Testis (tissue), 2 donors: ENCODE measurements at regions not wholly inside any gene's neighbourhood (a gene's known extent, or its start where the extent isn't known, plus 50 kb on each side); places are given as distances from the start of the nearest gene placed in this dataset.

Experiments
- DNase-seq: peaks from one replicate; pipeline ENCODE4 v3.0.0-alpha.2; 2019
- H3K27ac ChIP-seq, 2 donors: fragments of 200-600 bp; sonication (generic); one replicate each; pipeline ENCODE4 v1.5.1; 2019
- H3K27me3 ChIP-seq: fragments of 200-600 bp; sonication (generic); one replicate; pipeline ENCODE4 v1.5.1; 2019
- H3K36me3 ChIP-seq: fragments of 200-600 bp; sonication (generic); one replicate; pipeline ENCODE4 v1.5.1; 2017; ENCODE audit warnings: low read depth; ENCODE audit errors: missing control alignments
- H3K4me1 ChIP-seq: fragments of 200-600 bp; sonication (generic); one replicate; pipeline ENCODE4 v1.5.1; 2019
- H3K4me3 ChIP-seq, 2 donors: fragments of 200-600 bp; sonication (generic); one replicate each; pipeline ENCODE4 v1.5.1; 2017 to 2019
- H3K9me3 ChIP-seq: fragments of 200-600 bp; sonication (generic); one replicate; pipeline ENCODE4 v1.5.1; 2017
- POLR2A ChIP-seq: fragments of 450-650 bp; IDR thresholded peaks from one replicate; pipeline ENCODE4 v1.6.1; 2017; ENCODE audit warnings: antibody characterized with exemption, mild to moderate bottlenecking, moderate library complexity
- WGBS, 2 donors: methylation state at CpG; one replicate each; pipeline ENCODE4 v1.1.5; 2018; 5-methylcytosine and 5-hydroxymethylcytosine counted together
- intact Hi-C: fragments of 100-400 bp; cut with DNase I; formaldehyde crosslinking; loops from one replicate; pipeline ENCODE4 v1.15.1; 2023; ENCODE audit warnings: low total_unique reads
- TF ChIP-seq, protein P1 (sequence below), 3 experiments: fragments of 450-650 bp in 2 of 3; fragments of 200-600 bp in 1 of 3; sonication (generic) in 1 of 3; IDR thresholded peaks; one replicate each; pipeline ENCODE4 v1.5.1; 2016 to 2019; ENCODE audit warnings: antibody characterized with exemption in 3 of 3, mild to moderate bottlenecking in 2 of 3, moderate library complexity in 1 of 3

DNA sequence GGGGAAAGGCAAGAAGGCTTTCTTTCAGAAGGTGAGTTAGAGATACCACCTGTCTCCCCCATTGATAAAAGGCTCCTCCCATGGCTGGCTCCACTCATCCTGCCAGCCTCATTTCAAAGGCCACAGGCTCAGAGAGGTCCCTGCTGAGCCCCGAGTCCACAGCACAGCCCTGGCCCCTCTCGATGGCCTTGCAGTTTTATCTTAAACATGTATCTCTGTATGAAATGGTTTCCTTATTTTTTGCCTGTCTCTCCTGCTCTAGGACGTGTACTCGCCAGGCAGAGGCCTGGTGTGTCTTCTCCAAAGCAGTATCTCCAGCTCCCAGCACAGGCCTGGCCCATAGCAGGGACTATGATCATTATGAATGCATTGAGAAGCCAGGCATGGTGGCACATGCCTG lies 160.5 kb upstream of the NSMCE3 start:
- WGBS, 2 donors: 93% methylated on average over 4 of the region's 4 CpGs
- TF ChIP-seq, protein P1, sequence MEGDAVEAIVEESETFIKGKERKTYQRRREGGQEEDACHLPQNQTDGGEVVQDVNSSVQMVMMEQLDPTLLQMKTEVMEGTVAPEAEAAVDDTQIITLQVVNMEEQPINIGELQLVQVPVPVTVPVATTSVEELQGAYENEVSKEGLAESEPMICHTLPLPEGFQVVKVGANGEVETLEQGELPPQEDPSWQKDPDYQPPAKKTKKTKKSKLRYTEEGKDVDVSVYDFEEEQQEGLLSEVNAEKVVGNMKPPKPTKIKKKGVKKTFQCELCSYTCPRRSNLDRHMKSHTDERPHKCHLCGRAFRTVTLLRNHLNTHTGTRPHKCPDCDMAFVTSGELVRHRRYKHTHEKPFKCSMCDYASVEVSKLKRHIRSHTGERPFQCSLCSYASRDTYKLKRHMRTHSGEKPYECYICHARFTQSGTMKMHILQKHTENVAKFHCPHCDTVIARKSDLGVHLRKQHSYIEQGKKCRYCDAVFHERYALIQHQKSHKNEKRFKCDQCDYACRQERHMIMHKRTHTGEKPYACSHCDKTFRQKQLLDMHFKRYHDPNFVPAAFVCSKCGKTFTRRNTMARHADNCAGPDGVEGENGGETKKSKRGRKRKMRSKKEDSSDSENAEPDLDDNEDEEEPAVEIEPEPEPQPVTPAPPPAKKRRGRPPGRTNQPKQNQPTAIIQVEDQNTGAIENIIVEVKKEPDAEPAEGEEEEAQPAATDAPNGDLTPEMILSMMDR (IDR thresholded peaks at IDR 0.05): no peak
- no peak for TF ChIP-seq POLR2A

DNA sequence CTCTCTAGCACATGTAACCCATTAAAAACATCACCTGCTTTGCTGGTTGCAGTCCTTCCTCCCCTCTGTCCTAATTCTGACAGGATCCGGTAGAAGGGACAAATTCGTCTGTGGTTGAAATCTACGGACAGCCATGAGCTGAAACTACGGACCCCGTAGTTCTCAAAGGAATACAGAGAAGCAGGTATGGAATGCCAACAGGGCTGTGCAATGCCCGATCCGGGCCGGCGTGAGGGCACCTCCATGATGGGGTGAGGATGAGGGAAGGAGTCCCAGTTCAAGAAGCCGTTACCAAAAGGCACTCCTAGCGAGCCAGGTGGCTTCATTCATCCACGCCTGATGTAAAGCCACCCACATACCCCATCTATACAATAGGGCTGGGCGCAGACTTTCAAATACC lies 160.0 kb upstream of the NSMCE3 start:
- no peak for DNase-seq
- Histone ChIP-seq H3K36me3 (no peaks in the 10 kb centered on the region), H3K4me3 (no peak overlapping the region), H3K9me3 (no peaks in the 10 kb centered on the region), H3K4me1 (no peaks in the 10 kb centered on the region), H3K27ac (no peak overlapping the region), H3K27me3 (no peaks in the 10 kb centered on the region)
- WGBS, 2 donors: 91 to 95% methylated on average over 13 of the region's 13 CpGs
- TF ChIP-seq, protein P1 (IDR thresholded peaks at IDR 0.05): no peak
- no peak for TF ChIP-seq POLR2A
- intact Hi-C loops: no loop called here

More for the DNA sequence above, 160.5 kb upstream of the NSMCE3 start:
- H3K36me3 ChIP-seq: no peaks in the 10 kb centered on the region
- no peak overlapping the region for H3K27ac ChIP-seq
- intact Hi-C loops: no loop called here
- H3K27me3 ChIP-seq: no peaks in the 10 kb centered on the region
- no peaks in the 10 kb centered on the region for H3K4me1 ChIP-seq
- H3K9me3 ChIP-seq: no peaks in the 10 kb centered on the region
- DNase-seq: no peak
- no peak overlapping the region for H3K4me3 ChIP-seq

DNA sequence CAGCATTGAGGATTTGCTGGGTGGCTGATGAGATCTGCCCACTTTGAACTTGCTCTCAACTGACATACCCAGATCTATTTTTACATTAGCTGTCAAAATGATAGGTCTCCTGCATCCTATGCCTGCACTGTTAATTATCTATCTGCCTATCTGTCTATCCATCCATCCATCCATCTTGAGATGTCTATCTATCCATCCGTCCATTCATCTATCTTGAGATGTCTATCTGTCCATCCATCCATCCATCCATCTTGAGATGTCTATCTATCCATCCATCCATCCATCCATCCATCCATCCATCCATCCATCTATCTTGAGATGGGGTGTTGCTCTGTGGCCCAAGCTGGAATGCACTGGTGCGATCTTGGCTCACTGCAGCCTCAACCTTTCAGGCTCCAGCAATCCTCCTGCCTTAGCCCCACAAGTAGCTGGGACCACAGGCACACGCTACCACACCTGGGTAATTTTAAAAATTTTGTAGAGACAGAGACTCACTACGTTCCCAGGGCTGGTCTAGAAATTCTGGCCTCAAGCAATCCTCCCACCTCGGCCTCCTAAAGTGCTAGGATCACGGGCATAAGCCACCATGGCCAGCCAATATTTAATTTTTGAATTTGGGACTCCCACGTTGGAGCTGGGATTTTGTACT lies 159.4 kb upstream of the NSMCE3 start:
- 83 to 93% methylated on average over 7 of the region's 7 CpGs for WGBS, 2 donors
- Histone ChIP-seq H3K4me3 (no peak overlapping the region), H3K27ac (no peak overlapping the region), H3K36me3 (no peaks in the 10 kb centered on the region), H3K27me3 (no peaks in the 10 kb centered on the region), H3K9me3 (no peaks in the 10 kb centered on the region), H3K4me1 (no peaks in the 10 kb centered on the region)
- intact Hi-C loops: no loop called here
- no peak for DNase-seq
- no peak for TF ChIP-seq POLR2A
- TF ChIP-seq, protein P1 (IDR thresholded peaks at IDR 0.05): no peak

DNA sequence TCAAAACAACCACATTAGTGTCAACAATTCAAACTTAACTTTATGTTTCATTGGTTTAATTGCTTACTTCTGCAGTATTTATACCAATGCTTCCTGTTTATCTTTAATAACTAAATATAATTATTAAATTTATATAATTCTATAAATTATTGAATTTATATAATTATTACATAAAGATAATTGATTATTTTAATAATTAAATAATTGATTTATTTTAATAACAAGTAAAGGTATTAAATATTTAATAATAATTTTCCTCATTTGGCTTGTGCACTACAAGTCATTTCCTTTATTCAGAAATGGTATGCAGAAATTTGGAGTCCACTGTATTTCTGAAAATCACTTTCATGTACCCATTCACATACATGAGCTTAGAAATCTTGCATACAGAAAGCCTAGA lies 156.2 kb upstream of the NSMCE3 start:
- Histone ChIP-seq H3K4me1 (no peaks in the 10 kb centered on the region), H3K27me3 (no peaks in the 10 kb centered on the region), H3K36me3 (no peaks in the 10 kb centered on the region), H3K9me3 (no peaks in the 10 kb centered on the region), H3K27ac (no peak overlapping the region), H3K4me3 (no peak overlapping the region)
- intact Hi-C loops: no loop called here
- TF ChIP-seq POLR2A: no peak
- TF ChIP-seq, protein P1 (IDR thresholded peaks at IDR 0.05): no peak
- DNase-seq: no peak

DNA sequence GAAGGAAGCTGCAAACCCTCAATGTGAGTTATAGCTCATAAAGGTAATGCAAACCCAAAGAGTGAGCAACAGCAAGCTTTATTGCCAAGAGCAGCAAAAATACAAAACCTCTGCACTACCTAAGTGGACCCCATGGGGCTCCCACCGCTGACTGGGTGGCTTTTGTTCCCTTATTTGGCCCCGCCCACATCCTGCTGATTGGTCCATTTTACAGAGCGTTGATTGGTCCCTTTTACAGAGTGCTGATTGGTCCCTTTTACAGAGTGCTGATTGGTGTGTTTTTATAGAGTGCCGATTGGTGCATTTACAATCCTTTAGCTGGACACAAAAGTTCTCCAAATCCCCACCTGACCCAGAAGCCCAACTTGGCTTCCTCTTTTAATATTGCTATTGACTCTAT lies 154.5 kb upstream of the NSMCE3 start:
- H3K27ac ChIP-seq: no peak overlapping the region
- peak overlapping the region in 1 of 2 donors; percentile 21 for H3K4me3 ChIP-seq
- DNase-seq: peak; percentile 70
- H3K27me3 ChIP-seq: no peaks in the 10 kb centered on the region
- WGBS, 2 donors: 69 to 73% methylated on average over 4 of the region's 4 CpGs
- intact Hi-C loops: no loop called here
- H3K36me3 ChIP-seq: no peaks in the 10 kb centered on the region
- H3K4me1 ChIP-seq: no peaks in the 10 kb centered on the region
- H3K9me3 ChIP-seq: no peaks in the 10 kb centered on the region
- no peak for TF ChIP-seq POLR2A
- TF ChIP-seq, protein P1 (IDR thresholded peaks at IDR 0.05): no peak
